Activated T-cell treated with anti-CD3 and anti-CD28 coated beads for 24 hours (primary cell): ENCODE measurements at regions not wholly inside any gene's neighbourhood (a gene's known extent, or its start where the extent isn't known, plus 50 kb on each side); places are given as distances from the start of the nearest gene placed in this dataset.

Source experiments
- DNase-seq: peaks from one replicate; pipeline ENCODE4 v3.0.0-alpha.2; 2020; ENCODE audit warnings: low read depth

DNA sequence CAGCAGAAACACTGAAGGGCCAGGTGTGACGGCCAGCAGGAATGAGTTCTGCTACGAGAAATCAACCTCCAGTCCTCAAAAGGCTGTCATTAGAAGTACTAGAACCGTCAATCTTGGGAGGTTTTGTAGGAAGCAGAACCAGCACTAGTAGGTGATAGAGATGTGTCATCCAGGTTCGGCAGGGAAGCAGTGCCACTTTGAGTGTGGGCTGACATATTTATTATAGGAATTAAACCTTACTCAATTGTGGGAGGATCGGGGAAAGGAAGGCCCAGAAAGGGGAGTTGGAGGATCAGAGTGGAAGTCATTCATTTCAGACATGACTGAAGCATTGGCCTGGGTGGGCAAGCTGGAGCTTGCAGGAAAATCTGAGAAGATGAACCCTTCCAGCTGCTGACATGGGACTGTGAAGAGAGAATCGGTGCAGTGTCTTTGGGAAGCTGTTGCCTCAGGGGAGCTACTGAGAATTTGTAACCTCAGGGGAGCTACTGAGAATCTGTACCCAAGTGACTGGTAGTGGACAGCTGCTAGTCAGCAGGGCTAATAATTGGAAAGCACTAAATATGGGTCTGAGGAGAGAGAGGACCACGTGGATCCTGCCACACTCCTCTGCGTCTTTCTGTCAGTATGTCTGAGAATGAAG, 177.4 kb downstream of the SPRY1 start:
- no peak for DNase-seq

DNA sequence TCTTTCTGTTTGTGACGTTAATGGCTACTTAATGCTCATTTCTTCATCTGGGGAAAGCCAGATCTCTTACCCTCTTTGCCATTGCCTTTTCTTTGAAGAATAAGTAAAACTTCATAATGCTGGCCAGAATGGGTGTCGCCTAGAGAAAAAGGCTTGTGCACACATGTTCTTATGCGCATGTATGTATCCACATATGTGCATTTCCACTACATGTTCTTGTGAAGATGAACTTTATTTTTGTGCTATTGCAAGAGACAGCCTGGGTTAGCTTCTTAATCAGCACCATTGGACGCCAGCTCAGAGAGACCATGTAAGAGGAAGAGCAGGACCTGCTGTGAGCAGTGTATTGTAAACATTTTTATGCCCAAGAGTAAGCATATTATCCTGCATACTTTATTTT, 178.7 kb downstream of the SPRY1 start:
- no peak for DNase-seq

DNA sequence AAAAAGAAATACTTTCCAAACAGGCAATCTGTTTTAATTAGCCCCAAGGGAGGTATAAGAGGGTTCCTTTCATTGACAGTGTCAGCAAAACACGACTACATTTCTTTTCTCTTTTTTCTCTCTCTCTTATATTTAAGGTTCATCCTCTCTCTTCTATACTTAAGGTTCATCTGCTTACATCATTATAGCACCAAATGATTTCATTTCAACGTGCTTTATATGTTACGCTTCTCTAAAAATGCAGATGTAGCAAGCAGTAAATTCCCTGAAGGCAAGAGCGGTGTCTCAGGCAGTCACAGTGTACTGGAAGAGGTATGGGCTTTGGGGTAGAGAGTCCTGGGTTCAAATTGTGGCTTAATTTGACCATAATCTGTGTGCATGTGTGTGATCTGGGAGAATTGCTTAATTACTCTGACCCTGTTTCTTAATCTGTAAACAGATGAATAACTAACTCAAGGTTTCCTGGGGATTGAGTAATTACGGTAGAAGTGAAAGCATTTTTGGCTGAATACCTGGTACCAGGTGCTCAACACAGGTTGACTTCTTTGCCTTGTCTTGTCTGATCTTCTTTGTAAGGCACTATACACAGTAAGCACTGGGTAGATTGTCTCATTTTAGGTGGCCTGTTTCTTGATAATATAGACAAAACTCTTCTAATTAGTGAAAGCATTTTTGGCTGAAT, 180.8 kb downstream of the SPRY1 start:
- no peak for DNase-seq

DNA sequence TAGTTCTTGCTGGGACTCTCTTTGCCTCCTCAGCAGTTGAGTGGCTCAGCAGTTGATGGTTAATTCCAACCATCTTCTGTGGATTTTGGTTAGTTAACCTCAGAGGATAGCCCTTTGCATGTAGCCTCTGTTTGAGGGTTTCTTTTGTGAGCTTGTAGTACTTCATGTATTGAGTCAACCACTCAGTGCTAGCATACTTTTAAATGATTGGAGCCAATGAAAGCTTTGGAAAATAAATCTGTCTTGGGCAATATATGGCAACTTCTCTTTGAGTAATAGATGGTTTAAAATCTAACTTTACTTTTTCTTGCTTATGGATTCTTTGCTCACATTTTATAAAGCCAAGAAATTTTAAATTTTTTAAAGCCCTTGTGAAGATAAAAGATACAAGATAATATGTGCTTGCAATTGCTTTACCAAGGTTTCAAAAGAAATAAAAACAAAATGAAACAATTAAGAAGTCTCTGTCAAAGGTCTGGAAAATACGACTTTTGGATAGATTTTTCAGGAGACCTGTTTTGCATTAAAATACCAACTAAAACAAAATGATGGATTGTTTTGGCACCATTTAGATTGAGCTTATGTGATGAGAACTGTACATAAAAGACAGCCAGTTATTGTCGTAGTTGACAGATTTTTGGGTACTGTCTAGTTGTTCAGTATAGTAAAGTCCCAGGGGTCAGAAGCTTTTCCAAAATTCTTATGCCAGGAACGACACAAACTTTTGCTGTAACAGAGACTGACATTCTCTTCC, 181.9 kb downstream of the SPRY1 start:
- no peak for DNase-seq

DNA sequence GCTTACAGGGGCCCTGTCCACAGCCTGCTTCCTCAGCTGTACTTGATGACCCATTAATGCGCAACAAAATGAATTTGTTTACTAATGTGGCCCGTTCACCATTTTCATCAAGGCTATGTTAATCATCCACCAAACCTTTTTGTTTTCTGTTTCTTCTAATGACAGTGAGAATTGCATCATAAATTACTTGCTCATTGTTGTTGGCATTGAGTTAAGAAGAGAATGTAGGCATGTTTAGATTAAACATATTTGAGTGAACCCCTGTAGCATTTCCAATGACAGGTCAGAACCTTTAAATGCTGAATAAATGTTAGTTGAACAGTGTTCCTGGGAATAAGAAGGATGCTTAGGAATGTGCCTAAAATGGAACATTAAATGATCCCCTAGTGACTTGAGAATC, 183.4 kb downstream of the SPRY1 start:
- no peak for DNase-seq

DNA sequence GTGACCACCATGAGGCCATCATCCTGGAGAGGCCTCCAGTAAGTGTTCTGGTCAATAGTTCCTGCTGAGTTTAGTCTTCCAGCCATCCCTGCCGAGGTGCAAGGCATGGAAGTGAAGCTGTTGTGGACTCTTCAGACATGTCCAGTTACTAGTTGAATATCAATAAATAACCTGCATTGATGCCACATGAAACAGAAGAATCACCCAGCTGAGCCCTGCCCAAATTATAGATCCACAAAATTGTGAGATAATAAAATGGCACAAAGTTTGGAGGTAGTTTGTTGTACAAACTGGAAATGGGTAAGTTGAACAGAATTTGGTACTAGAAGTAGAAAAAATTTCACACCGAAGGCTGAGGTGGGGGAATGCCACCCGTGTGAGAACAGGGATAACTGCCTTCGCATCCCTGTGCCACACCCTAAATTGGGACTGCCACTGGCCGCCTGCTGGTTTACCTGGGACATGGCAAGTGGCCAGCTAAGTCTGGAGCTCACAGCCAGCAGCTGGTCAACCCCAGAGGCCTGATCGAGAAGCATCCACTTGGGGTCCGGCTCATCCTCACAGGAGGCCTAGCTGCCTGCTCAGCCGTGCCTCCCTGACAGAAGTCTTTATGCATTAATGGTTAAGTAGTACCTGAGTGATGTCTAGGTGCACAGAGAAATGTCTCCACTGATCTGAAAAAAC, 184.5 kb downstream of the SPRY1 start:
- DNase-seq = no peak

DNA sequence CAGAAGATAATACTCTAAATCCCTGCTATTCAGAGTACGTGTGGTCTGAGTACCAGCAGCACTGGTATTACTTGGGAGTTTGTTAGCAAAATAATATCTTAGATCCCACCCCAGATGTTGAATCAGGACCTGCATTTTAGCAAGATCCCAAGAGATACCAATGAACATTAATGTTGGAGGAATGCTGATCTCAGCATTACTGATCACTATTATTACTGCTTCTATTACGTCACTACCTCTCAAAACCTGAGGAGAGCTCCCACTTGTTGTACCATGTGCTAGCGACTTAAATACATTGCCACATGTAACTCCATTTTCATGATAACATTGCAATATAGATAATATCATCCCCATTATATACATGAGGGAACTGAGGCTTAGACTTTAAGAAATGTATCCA, 185.2 kb downstream of the SPRY1 start:
- no peak for DNase-seq

DNA sequence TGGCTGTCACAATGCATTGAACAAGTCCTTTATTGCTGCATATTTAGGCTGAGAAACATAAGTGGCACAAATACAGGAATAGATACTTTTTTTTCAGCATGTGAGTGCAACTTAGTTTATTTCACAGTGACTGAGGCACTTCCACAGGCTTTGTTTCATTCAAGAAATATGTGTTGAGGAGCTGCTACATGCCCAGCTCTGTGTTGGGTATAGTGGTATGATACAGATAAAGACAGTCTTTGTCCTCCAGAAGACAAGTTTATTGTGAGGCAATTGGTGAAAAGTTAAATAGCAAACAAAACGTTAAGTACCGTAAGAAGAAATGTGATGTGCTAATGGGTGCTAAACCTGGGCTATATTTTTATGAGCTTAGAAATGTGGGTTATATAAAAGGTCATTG, 186.4 kb downstream of the SPRY1 start:
- DNase-seq = no peak

DNA sequence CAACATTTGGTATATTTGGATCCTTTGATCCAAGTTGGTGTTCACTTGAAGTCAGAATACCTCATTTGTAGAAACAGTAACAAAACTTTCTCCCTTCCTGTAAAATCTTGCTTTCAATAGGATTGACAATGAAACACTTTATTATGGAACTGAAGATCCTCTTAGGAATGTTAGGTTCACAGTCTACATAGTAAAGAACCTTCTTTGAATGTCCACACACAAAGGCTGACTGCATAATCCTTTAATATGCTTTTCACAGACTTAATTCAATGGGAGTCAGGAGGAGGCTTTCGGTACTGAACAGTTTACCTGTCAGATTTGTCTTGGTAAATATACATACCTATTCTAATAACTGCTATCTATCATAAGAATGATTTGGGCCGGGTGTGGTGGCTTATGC, 188.5 kb downstream of the SPRY1 start:
- DNase-seq = no peak

DNA sequence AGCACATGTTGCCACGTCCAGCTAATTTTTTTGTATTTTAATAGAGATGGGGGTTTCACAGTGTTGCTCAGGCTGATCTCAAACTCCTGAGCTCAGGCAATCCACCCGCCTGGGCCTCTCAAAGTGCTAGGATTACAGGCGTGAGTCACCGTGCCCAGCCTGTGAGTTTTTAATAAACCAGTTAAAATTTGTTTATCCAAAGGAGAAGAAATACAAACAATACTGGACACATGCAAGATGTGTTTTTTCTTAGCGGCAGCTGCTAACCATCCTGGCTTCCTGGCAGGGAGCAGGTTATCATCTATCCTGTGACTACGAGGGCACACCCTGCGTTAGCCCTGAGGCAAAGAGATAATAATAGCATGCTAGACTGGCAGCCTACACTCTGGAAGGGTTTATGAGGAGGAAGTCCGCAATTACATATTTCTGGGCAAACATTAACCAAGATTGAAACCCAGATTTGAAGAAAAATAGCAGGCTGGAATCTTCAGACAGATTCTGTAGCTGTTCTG, 191.4 kb downstream of the SPRY1 start:
- no peak for DNase-seq

DNA sequence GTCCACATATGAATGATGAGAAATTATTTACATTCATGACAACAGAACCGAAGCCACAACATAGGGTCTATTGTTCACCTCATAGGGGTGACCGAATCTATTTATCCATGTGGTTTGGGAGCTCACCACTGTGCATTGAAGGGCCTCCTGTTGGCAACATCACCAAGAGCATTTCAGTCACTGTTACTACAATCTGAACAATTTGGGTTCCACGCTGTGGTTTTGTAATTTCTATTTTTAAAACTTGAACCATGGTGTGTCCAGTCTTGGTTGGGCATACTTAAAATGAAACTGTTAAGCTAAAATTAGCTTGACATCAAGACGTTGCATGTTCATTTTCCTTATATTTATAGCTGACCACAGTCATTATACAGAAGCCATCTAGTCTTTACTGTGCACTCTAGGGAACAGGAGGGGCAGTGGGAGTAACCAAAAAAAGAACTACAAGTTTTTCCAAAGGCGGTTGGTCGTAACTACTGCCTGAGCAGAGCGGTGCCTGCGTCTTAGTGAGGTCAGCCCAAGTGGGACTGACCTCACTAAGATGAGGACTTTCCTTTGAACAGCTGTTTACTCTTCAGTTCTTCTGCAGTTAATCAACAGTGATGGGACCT, 192.1 kb downstream of the SPRY1 start:
- no peak for DNase-seq

DNA sequence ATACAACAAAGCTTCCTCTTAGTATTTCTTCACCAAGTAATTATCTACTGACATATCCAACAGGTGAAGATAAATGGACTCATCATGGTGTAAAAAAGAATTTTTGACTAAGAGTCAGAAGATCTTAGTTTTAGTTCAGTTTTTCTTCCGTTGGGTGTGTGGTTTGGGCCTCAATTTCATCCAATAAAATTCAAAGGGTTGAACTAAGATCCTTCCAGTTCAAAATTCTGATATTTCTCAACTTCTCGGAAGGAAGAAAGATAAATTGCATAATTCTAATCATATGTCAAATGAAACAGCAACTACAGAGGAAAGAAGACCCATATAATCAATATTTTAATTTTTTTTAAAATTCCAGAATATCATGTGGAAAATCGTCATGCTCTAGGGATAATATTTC, 192.7 kb downstream of the SPRY1 start:
- DNase-seq = no peak

DNA sequence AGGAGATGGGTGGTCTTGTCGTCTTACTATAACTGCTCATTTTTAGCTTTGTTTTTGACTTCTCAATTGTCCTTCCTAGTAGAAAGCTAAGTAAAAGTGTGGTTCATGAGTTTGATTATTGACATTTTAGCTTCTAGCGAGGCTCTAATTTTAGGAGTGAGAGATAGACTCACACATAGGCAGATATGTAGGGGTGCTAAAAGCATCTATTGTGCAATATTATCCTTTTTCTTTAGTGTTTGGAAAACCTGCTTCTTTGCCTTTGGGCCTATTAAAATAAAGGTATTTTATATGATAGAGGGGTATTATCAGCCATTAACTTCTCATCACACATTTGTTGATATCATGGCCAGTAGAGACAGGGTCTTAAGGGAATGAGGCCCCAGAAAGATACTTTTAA, 195.3 kb downstream of the SPRY1 start:
- no peak for DNase-seq

DNA sequence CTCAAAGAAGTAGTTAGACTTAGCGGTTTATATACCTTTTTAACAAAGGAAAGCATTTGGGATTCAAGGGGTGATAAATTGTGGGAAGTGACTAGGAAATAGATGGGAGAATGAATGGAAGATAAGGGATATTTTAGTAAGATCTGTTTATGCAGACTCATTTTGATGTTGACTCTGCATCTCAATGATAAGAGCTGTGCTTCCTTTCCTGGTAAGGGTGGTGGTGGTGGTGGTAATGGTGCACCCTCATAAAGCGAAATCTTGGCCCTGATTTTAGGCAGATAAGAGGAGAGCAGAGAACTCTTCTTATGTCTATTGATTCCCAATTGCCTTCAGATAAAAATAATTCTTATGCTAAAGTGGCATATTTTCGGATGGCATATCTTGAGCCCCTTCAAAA, 197.1 kb downstream of the SPRY1 start:
- DNase-seq = no peak

DNA sequence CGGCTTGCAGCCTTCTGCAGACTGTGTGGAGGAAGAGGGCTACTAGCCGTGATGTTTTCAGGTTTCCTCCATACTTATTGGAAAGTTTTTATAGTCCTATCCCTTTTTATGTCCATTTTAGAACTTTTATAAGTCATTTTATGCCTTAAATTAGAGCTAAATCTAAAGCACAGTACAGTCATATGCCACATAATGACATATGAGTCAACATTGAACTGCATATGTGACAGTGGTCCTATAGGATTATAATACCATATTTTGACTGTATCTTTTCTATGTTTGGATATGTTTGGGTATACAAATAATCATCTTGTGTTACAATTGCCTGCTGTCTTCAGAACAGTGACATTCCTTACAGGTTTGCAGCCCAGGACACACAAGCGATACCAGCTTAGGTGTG, 200.2 kb downstream of the SPRY1 start:
- DNase-seq = no peak

DNA sequence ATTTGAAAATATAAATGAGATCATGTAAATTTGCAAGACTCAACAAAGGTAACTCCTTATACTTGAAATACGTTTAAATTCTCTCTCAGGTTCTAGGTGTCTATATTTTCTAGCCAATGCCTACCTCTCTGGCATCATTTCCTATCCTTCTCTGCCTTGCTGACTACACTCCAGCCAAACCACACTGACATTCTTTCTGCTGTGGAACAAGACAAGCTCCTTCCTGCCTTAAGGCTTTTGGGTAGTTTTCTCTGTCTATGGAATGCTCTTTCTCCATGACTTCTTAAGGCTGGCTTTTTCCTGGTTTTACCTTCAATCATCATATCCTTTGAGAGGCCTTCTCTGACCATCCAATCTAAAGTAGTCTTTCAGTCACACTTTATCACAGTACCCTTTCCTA, 201.0 kb downstream of the SPRY1 start:
- no peak for DNase-seq

DNA sequence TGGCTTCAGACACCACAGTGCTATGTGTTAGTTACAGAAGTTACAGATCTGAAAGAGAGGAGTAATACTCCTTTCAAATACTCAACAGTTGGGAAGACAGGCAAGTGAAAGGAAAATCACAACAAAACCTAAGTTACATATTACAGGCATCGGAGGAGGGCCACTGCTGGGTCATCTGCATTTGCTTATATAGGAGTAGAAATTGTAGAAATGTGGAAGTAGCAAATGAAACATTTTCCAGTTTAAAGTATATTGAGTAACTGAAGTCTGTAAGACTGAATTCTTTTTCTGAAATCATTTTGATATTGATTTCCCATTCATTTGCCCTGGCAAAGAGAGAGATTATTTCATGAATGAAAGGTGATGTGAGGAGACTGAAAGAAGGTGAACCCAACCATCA, 201.7 kb downstream of the SPRY1 start:
- DNase-seq = no peak

DNA sequence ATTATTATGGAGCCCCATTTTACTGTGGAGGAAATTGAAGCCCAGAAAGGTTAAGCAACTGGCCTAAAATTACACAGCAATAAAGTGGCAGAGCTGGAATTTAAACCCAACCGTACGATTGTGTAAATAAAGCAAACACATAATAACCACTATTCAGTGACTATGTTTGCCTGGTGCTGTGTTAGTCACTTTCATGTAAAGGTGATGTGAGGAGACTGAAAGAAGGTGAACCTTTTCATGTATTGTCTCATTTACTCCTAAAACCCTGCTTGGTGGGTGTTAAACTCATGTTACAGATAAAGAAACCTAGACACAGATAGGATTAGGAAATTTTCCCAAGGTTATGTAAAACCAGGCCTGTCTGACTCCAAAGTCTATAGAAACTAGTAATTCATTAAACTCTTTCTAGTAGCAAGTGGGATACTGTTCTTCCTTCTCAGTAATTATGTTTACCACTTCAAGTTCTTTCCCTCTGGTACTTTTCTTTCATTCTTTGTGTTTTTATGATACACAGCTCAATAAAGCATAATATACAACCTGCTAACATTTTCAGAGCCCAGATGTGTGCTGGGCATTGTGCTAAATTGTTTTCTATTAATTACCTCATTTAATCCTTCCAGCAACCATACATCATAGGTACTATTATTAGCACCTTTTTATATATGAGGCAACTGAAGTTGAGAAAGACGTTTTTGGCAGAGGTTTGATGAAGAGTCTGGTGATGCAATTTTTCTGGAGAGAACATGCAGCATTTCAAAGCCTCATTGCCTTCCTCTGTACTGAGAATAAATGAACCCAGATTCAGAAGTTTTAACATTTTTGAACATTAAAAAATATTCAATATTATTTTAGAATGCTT, 202.7 kb downstream of the SPRY1 start:
- no peak for DNase-seq

DNA sequence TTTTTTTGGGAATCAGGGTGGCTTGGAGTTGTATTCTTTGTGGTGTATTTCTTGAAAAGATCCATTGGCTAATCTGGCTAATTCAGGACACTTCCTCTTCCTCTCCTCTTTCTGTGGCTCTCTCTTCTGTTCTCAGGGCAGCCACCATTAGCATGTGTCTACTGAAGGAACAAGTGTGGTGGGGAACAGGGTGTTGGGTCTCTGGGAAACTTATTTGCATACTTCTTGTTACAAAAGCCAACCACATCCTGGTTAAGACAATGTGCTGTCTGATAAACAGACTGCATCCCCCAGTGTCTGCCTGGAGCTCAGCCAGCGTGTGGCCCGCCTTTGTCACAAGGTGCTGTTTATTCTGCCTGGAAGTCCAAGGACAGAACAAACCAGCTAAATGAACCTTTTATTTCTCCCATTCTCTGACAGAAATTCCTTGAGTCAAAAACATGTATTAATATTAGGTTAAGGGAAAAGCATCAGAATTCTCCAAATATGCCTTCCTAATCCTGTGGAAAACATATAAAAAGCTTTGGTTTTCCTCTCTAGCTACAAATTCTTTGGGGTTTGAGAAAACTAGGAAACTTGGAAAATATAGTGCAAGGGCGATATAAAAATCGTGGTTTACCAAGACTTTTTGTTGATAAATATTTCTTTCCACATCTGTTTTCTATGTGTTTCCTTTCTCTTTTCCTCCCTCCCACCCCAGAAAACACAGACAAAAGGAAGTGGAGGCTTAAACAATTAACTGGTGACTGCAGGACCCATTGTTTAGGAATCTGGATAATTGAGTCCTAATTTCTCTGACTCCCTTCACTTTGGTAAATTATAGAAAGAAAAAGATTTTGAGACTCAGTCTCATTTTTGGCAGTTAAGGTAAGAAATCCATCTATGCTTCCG, 203.6 kb downstream of the SPRY1 start:
- DNase-seq = peak; percentile 22
